DND-41 (cell line): ENCODE measurements at regions not wholly inside any gene's neighbourhood (a gene's known extent, or its start where the extent isn't known, plus 50 kb on each side); places are given as distances from the start of the nearest gene placed in this dataset.

Experiments used
- ATAC-seq: fragments of 200-7000 bp; cut with Tn5 transposase; 3 replicates; pipeline ENCODE4 v1.9.1; 2021; ENCODE audit warnings: low read depth; ENCODE audit not compliant: insufficient read depth
- DNase-seq: peaks from one replicate; pipeline ENCODE4 v3.0.0-alpha.2; 2020
- H2AFZ ChIP-seq: 2 replicates; pipeline ENCODE4 v1.6.0; 2012; ENCODE audit warnings: low read depth, low read length
- H3K27ac ChIP-seq: 2 replicates; pipeline ENCODE4 v1.5.1; 2012; ENCODE audit warnings: low read length, inconsistent platforms
- H3K27me3 ChIP-seq: fragments of 200-600 bp; sonication (generic); 2 replicates; pipeline ENCODE4 v1.6.0; 2012; ENCODE audit warnings: low read length, mild to moderate bottlenecking, inconsistent platforms; ENCODE audit not compliant: insufficient read depth, poor library complexity
- H3K36me3 ChIP-seq: 2 replicates; pipeline ENCODE4 v1.5.1; 2012; ENCODE audit warnings: low read length, inconsistent platforms; ENCODE audit not compliant: insufficient read depth
- H3K4me1 ChIP-seq: 2 replicates; pipeline ENCODE4 v1.5.1; 2012; ENCODE audit warnings: mild to moderate bottlenecking, low read length; ENCODE audit not compliant: insufficient read depth
- H3K4me2 ChIP-seq: 2 replicates; pipeline ENCODE4 v1.6.0; 2012; ENCODE audit warnings: mild to moderate bottlenecking, moderate library complexity, low read length, inconsistent platforms; ENCODE audit not compliant: insufficient read depth
- H3K4me3 ChIP-seq, 2 experiments: fragments of 200-600 bp in 1 of 2; shearing (Covaris generic) in 1 of 2; 2 replicates each; pipeline ENCODE4 v1.5.1; 2012 to 2016; ENCODE audit warnings: inconsistent platforms in 2 of 2, low read length in 2 of 2, mild to moderate bottlenecking in 2 of 2, low read depth in 1 of 2, moderate library complexity in 1 of 2
- H3K79me2 ChIP-seq: 2 replicates; pipeline ENCODE4 v1.6.0; 2012; ENCODE audit warnings: low read length, inconsistent platforms; ENCODE audit not compliant: insufficient read depth
- H3K9ac ChIP-seq: 2 replicates; pipeline ENCODE4 v1.6.0; 2012; ENCODE audit warnings: low read depth, mild to moderate bottlenecking, inconsistent platforms, low read length, moderate library complexity
- H3K9me3 ChIP-seq: 2 replicates; pipeline ENCODE4 v1.5.1; 2012; ENCODE audit warnings: low read length, moderate library complexity, mild to moderate bottlenecking, inconsistent platforms; ENCODE audit not compliant: insufficient read depth, severe bottlenecking
- H4K20me1 ChIP-seq: 2 replicates; pipeline ENCODE4 v1.6.0; 2012; ENCODE audit warnings: low read length; ENCODE audit not compliant: insufficient read depth
- EZH2 ChIP-seq: IDR thresholded peaks from 3 replicates; pipeline ENCODE4 v1.6.1; 2012; ENCODE audit warnings: borderline replicate concordance, low read depth, mild to moderate bottlenecking, moderate library complexity, low read length, inconsistent platforms; ENCODE audit not compliant: severe bottlenecking
- TF ChIP-seq, protein P1 (sequence below): IDR thresholded peaks from 2 replicates; pipeline ENCODE4 v1.5.1; 2012; ENCODE audit warnings: borderline replicate concordance, low read length, moderate library complexity, mild to moderate bottlenecking; ENCODE audit not compliant: poor library complexity, severe bottlenecking; ENCODE audit errors: extremely low read depth

DNA sequence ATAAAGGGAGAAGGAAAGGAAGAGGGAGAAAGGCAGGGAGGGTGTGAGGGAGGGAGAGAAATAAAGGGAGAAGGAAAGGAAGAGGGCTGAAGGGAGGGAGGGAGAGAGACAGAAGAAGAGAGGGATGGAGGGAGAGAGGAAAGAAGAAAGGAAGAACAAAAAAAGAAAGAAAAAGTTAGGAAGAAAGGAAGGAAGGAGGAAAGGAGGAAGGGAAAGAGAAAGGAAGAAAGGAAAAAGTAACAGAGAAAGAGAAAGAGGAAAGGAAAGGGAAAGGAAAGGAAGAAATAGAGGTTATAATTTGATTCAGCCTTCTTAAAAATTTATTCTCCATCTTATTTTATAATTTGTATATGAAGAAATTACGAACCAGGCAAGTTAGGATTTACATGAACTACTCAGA is 836.6 kb upstream of the C9orf72 start:
- DNase-seq (no peak), ATAC-seq (no peak)

DNA sequence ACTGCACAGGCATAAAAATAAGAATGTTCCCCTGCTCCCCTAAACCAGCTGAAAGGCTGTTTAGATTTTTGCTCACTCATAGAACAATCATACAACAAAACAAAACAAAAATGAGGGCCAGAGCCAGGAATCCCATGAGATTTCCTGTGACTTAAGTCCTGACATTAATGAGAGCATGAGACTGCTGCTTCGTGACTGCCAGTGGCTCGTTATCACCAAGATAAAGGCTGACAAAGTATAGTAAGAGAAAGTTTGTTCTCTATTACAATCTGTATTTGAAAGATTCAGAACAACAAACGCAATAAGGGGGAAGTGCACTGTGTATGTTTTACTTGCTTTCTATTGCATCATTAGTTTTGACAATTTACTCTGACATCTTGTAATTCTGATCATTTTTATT is 837.1 kb upstream of the C9orf72 start:
- no peak overlapping the region for H3K27ac ChIP-seq
- no peak overlapping the region for H3K9ac ChIP-seq
- ATAC-seq, result no peak
- H3K79me2 ChIP-seq, result no peaks in the 10 kb centered on the region
- no peak for DNase-seq
- H3K36me3 ChIP-seq, result no peaks in the 10 kb centered on the region
- H2AFZ ChIP-seq, result no peak overlapping the region
- H3K4me3 ChIP-seq, result no peak overlapping the region
- no peaks in the 10 kb centered on the region for H3K9me3 ChIP-seq
- no peaks in the 10 kb centered on the region for H4K20me1 ChIP-seq
- no peak for TF ChIP-seq EZH2
- TF ChIP-seq, protein P1, sequence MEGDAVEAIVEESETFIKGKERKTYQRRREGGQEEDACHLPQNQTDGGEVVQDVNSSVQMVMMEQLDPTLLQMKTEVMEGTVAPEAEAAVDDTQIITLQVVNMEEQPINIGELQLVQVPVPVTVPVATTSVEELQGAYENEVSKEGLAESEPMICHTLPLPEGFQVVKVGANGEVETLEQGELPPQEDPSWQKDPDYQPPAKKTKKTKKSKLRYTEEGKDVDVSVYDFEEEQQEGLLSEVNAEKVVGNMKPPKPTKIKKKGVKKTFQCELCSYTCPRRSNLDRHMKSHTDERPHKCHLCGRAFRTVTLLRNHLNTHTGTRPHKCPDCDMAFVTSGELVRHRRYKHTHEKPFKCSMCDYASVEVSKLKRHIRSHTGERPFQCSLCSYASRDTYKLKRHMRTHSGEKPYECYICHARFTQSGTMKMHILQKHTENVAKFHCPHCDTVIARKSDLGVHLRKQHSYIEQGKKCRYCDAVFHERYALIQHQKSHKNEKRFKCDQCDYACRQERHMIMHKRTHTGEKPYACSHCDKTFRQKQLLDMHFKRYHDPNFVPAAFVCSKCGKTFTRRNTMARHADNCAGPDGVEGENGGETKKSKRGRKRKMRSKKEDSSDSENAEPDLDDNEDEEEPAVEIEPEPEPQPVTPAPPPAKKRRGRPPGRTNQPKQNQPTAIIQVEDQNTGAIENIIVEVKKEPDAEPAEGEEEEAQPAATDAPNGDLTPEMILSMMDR, result no peak
- H3K4me1 ChIP-seq, result no peaks in the 10 kb centered on the region
- no peaks in the 10 kb centered on the region for H3K27me3 ChIP-seq
- H3K4me2 ChIP-seq, result no peak overlapping the region

More for the DNA sequence above, 836.6 kb upstream of the C9orf72 start:
- H3K36me3 ChIP-seq, result no peaks in the 10 kb centered on the region
- no peak overlapping the region for H3K4me3 ChIP-seq
- no peak for TF ChIP-seq EZH2
- TF ChIP-seq, protein P1, result no peak
- no peaks in the 10 kb centered on the region for H3K79me2 ChIP-seq
- no peak overlapping the region for H3K27ac ChIP-seq
- no peak overlapping the region for H3K4me2 ChIP-seq
- no peaks in the 10 kb centered on the region for H3K27me3 ChIP-seq
- no peaks in the 10 kb centered on the region for H3K9me3 ChIP-seq
- H2AFZ ChIP-seq, result no peak overlapping the region
- no peaks in the 10 kb centered on the region for H3K4me1 ChIP-seq
- H4K20me1 ChIP-seq, result no peaks in the 10 kb centered on the region
- H3K9ac ChIP-seq, result no peak overlapping the region

DNA sequence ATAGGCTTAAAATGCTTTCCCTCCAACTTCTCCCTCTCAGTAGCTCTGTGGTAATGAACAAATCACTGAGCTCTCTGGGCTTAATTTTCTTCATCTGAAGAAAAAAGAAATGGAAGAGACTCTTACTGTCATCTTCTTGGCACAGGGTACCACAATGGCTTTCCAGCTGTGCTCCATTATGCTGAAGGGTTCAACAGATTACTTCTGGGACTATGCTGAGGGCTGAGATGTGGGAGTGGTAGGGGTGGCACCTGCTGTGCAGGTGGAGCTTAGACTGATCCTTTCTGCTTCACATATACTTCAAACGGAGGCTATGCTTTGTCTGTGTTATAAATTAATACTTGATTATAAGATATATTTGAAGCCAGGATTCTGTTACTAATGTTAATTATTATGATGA is 840.2 kb upstream of the C9orf72 start:
- no peaks in the 10 kb centered on the region for H3K27me3 ChIP-seq
- no peaks in the 10 kb centered on the region for H4K20me1 ChIP-seq
- no peaks in the 10 kb centered on the region for H3K36me3 ChIP-seq
- ATAC-seq (no peak), DNase-seq (no peak)
- no peak overlapping the region for H3K4me2 ChIP-seq
- no peak overlapping the region for H3K27ac ChIP-seq
- no peak overlapping the region for H3K9ac ChIP-seq
- H3K9me3 ChIP-seq, result no peaks in the 10 kb centered on the region
- H3K4me1 ChIP-seq, result no peaks in the 10 kb centered on the region
- H3K79me2 ChIP-seq, result no peaks in the 10 kb centered on the region
- no peak overlapping the region for H2AFZ ChIP-seq
- TF ChIP-seq, protein P1, result no peak
- TF ChIP-seq EZH2, result no peak
- no peak overlapping the region for H3K4me3 ChIP-seq

- Histone ChIP-seq H3K36me3 (no peaks in the 10 kb centered on the region), H3K4me3 (no peak overlapping the region), H3K9ac (no peak overlapping the region), H3K4me1 (no peaks in the 10 kb centered on the region), H4K20me1 (no peaks in the 10 kb centered on the region), H3K27ac (no peak overlapping the region), H3K79me2 (no peaks in the 10 kb centered on the region), H2AFZ (no peak overlapping the region), H3K9me3 (no peaks in the 10 kb centered on the region), H3K4me2 (no peak overlapping the region), H3K27me3 (no peaks in the 10 kb centered on the region)
- TF ChIP-seq, protein P1, result no peak
- no peak for TF ChIP-seq EZH2
- ATAC-seq (no peak), DNase-seq (no peak)
These were observed 850.0 kb upstream of the C9orf72 start for GRCh38 chr9:28423255-28423654.
